CD1c-positive myeloid dendritic cell (primary cell): ENCODE measurements at regions not wholly inside any gene's neighbourhood (a gene's known extent, or its start where the extent isn't known, plus 50 kb on each side); places are given as distances from the start of the nearest gene placed in this dataset.
"Not testable (repeated sequence)": the region's sequence is repeated elsewhere in the genome, so short reads cannot be mapped to it uniquely, and the experiment has no call there.

ENCODE experiments used
- DNase-seq: peaks from one replicate; pipeline ENCODE4 v3.0.0-alpha.2; 2016; ENCODE audit errors: extremely low spot score

GRCh38 chr1:95663530-95663929 is 429.5 kb downstream of the RWDD3 start:
- DNase-seq, result not testable (repeated sequence)

GRCh38 chr1:95668165-95668564 is 434.2 kb downstream of the RWDD3 start:
- DNase-seq, result no peak

- DNase-seq, result not testable (repeated sequence)
Measured at GRCh38 chr1:95669638-95670037, 435.6 kb downstream of the RWDD3 start.

- DNase-seq, result no peak
Measured at GRCh38 chr1:95671098-95671497, 437.1 kb downstream of the RWDD3 start.

GRCh38 chr1:95679262-95679661 is 445.3 kb downstream of the RWDD3 start:
- DNase-seq, result no peak

- DNase-seq, result no peak
Measured at GRCh38 chr1:95685081-95685480, 451.1 kb downstream of the RWDD3 start.

- no peak for DNase-seq
Measured at GRCh38 chr1:95686217-95686616, 452.2 kb downstream of the RWDD3 start.

- DNase-seq, result no peak
Measured at GRCh38 chr1:95699149-95699953, 465.3 kb downstream of the RWDD3 start.

GRCh38 chr1:95701450-95702173 is 467.6 kb downstream of the RWDD3 start:
- no peak for DNase-seq

GRCh38 chr1:95703046-95703445 is 469.0 kb downstream of the RWDD3 start:
- DNase-seq, result no peak

- DNase-seq, result no peak
Measured at GRCh38 chr1:95716097-95716496, 482.1 kb downstream of the RWDD3 start.

GRCh38 chr1:95716550-95716949 is 482.5 kb downstream of the RWDD3 start:
- DNase-seq, result no peak

GRCh38 chr1:95723346-95723745 is 489.3 kb downstream of the RWDD3 start:
- DNase-seq, result no peak

GRCh38 chr1:95728841-95729240 is 494.8 kb downstream of the RWDD3 start:
- no peak for DNase-seq

GRCh38 chr1:95730986-95731385 is 497.0 kb downstream of the RWDD3 start:
- DNase-seq, result no peak

GRCh38 chr1:95731466-95731865 is 497.5 kb downstream of the RWDD3 start:
- DNase-seq, result no peak

GRCh38 chr1:95733031-95733430 is 499.0 kb downstream of the RWDD3 start:
- no peak for DNase-seq

- DNase-seq, result no peak
Measured at GRCh38 chr1:95733671-95734070, 499.7 kb downstream of the RWDD3 start.

GRCh38 chr1:95734560-95734959 is 500.6 kb downstream of the RWDD3 start:
- DNase-seq, result no peak

- DNase-seq, result no peak
Measured at GRCh38 chr1:95742591-95743089, 508.6 kb downstream of the RWDD3 start.

- DNase-seq, result no peak
Measured at GRCh38 chr1:95744731-95745130, 510.7 kb downstream of the RWDD3 start.

- DNase-seq, result no peak
Measured at GRCh38 chr1:95752515-95753381, 518.7 kb downstream of the RWDD3 start.
